ENCODE measurements at regions not wholly inside any gene's neighbourhood (a gene's known extent, or its start where the extent isn't known, plus 50 kb on each side); places are given as distances from the start of the nearest gene placed in this dataset.

GRCh38 chr15:39194106-39194830, 386.6 kb upstream of the THBS1 start:
- DNase-seq: no peak

GRCh38 chr15:39195961-39196486, 384.9 kb upstream of the THBS1 start:
- DNase-seq: peak; percentile 39

- no peak for DNase-seq
These were observed 382.6 kb upstream of the THBS1 start for GRCh38 chr15:39198044-39199000.

- no peak for DNase-seq
These were observed 381.8 kb upstream of the THBS1 start for GRCh38 chr15:39199076-39199475.

GRCh38 chr15:39200586-39200985, 380.3 kb upstream of the THBS1 start:
- no peak for DNase-seq

- no peak for DNase-seq
These were observed 378.2 kb upstream of the THBS1 start for GRCh38 chr15:39202641-39203040.

- DNase-seq: no peak
These were observed 376.8 kb upstream of the THBS1 start for GRCh38 chr15:39204031-39204430.

- DNase-seq: no peak
These were observed 375.8 kb upstream of the THBS1 start for GRCh38 chr15:39205081-39205480.

GRCh38 chr15:39205506-39206371, 375.1 kb upstream of the THBS1 start:
- DNase-seq: no peak

- DNase-seq: no peak
These were observed 373.3 kb upstream of the THBS1 start for GRCh38 chr15:39207532-39208115.

- no peak for DNase-seq
These were observed 372.7 kb upstream of the THBS1 start for GRCh38 chr15:39208187-39208586.

- no peak for DNase-seq
These were observed 371.2 kb upstream of the THBS1 start for GRCh38 chr15:39209548-39210211.

- DNase-seq: no peak
These were observed 369.5 kb upstream of the THBS1 start for GRCh38 chr15:39211108-39211979.

- no peak for DNase-seq
These were observed 367.5 kb upstream of the THBS1 start for GRCh38 chr15:39213385-39213840.

- DNase-seq: no peak
These were observed 365.9 kb upstream of the THBS1 start for GRCh38 chr15:39215015-39215414.

- no peak for DNase-seq
These were observed 364.1 kb upstream of the THBS1 start for GRCh38 chr15:39216816-39217215.

GRCh38 chr15:39219608-39220007, 361.3 kb upstream of the THBS1 start:
- no peak for DNase-seq

- DNase-seq: no peak
These were observed 354.5 kb upstream of the THBS1 start for GRCh38 chr15:39226169-39226937.

- DNase-seq: peak; percentile 10
These were observed 353.9 kb upstream of the THBS1 start for GRCh38 chr15:39227001-39227400.

GRCh38 chr15:39228889-39229288, 352.0 kb upstream of the THBS1 start:
- no peak for DNase-seq

Data from NCI-H2171 treated with DMSO at 0.1 percent for 48 hours (cell line).